ENCODE measurements at regions not wholly inside any gene's neighbourhood (a gene's known extent, or its start where the extent isn't known, plus 50 kb on each side); places are given as distances from the start of the nearest gene placed in this dataset.
"Not testable (repeated sequence)": the region's sequence is repeated elsewhere in the genome, so short reads cannot be mapped to it uniquely, and the experiment has no call there.

DNA sequence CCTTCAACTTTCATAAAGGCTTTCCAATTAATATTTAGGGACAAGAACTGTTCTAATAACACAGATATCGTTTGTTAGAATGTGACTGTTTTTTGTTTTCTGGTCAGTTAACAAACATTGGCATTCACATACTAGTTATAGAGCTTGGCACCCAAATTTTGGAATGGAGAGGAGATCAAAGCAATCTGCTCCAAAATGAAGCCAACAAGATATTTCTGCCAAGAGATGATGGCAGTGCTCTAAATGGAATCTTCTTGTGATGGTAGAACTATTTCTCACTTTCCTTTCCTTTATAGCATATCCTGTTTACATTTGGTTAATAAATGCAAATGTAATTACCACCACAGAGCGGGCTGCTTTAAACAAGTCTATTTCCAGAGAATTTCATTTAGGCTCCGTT, 208.3 kb upstream of the RIMS1 start:
- no peaks in the 10 kb centered on the region for H3K9me3 ChIP-seq
- no peaks in the 10 kb centered on the region for H3K4me1 ChIP-seq
- no peaks in the 10 kb centered on the region for H3K27me3 ChIP-seq
- no peak overlapping the region for H3K4me3 ChIP-seq
- no peak overlapping the region for H3K27ac ChIP-seq
- H3K36me3 ChIP-seq: no peaks in the 10 kb centered on the region
- DNase-seq (ENCODE audit: low spot score in 2 of 2): no peak
- intact Hi-C loops (cut with DNase I; ENCODE audit: low total_unique reads): no loop called here
- TF ChIP-seq POLR2AphosphoS5 (IDR thresholded peaks at IDR 0.05): no peak
- TF ChIP-seq POLR2A (IDR thresholded peaks at IDR 0.05): no peak
- TF ChIP-seq, protein P1, sequence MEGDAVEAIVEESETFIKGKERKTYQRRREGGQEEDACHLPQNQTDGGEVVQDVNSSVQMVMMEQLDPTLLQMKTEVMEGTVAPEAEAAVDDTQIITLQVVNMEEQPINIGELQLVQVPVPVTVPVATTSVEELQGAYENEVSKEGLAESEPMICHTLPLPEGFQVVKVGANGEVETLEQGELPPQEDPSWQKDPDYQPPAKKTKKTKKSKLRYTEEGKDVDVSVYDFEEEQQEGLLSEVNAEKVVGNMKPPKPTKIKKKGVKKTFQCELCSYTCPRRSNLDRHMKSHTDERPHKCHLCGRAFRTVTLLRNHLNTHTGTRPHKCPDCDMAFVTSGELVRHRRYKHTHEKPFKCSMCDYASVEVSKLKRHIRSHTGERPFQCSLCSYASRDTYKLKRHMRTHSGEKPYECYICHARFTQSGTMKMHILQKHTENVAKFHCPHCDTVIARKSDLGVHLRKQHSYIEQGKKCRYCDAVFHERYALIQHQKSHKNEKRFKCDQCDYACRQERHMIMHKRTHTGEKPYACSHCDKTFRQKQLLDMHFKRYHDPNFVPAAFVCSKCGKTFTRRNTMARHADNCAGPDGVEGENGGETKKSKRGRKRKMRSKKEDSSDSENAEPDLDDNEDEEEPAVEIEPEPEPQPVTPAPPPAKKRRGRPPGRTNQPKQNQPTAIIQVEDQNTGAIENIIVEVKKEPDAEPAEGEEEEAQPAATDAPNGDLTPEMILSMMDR (IDR thresholded peaks at IDR 0.05): no peak

DNA sequence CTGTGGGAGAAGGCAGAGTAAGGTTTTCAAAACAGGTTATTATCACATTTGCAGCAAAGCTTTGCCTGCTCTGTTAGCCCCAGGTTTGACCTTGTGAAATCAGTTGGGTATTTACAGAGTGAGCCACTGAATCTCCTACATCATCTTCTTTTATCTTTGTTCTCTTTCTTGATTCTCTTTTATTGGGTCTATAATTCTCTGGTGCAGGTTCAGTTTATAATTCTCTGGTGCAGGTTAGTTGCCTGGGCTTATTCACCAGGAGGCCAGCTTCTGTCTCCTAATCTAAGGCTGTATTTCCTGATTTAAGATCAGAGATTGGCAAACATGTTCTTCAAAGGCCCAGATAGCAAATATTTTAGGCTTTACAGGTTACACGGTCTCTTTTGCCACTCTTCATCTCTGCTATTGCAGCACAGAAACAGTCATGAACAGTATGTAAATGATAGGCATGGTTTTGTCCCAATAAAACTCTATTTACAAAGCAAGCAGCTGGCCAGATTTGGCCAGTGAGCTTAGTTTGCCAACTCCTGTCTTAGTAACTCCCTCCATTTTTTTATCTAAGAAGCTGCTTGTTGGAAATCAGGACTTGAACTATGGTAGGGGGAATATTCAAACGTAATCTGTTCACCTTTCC, 205.0 kb upstream of the RIMS1 start:
- TF ChIP-seq, protein P1 (IDR thresholded peaks at IDR 0.05): no peak
- TF ChIP-seq POLR2AphosphoS5 (IDR thresholded peaks at IDR 0.05): no peak
- TF ChIP-seq POLR2A (IDR thresholded peaks at IDR 0.05): no peak
- Histone ChIP-seq H3K36me3 (no peaks in the 10 kb centered on the region), H3K27ac (no peak overlapping the region), H3K9me3 (no peaks in the 10 kb centered on the region), H3K27me3 (no peaks in the 10 kb centered on the region), H3K4me3 (no peak overlapping the region), H3K4me1 (no peaks in the 10 kb centered on the region)
- intact Hi-C loops (cut with DNase I; ENCODE audit: low total_unique reads): no loop called here
- no peak for DNase-seq (ENCODE audit: low spot score in 2 of 2)

DNA sequence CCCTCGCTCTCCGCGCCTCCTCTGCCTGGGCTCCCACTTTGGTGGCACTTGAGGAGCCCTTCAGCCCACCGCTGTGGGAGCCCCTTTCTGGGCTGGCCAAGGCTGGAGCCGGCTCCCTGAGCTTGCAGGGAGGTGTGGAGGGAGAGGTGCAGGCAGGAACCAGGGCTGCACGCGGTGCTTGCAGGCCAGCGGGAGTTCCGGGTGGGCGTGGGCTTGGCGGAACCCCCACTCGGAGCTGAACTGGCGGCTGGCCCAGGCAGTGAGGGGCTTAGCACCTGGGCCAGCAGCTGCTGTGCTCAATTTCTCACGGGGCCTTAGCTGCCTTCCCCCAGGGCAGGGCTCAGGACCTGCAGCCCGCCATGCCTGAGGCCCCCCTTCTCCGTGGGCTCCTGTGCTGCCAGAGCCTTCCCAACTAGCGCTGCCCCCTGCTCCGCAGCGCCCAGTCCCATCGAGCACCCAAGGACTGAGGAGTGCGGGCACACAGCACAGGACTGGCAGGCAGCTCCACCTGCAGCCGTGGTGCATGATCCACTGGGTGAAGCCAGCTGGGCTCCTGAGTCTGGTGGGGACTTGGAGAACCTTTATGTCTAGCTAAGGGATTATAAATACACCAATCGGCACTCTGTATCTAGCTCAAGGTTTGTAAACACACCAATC, 200.2 kb upstream of the RIMS1 start:
- H3K27me3 ChIP-seq; H3K9me3 ChIP-seq; intact Hi-C loops (cut with DNase I; ENCODE audit: low total_unique reads); H3K27ac ChIP-seq; DNase-seq (ENCODE audit: low spot score in 2 of 2); H3K4me3 ChIP-seq; H3K36me3 ChIP-seq; H3K4me1 ChIP-seq: not testable (repeated sequence)

DNA sequence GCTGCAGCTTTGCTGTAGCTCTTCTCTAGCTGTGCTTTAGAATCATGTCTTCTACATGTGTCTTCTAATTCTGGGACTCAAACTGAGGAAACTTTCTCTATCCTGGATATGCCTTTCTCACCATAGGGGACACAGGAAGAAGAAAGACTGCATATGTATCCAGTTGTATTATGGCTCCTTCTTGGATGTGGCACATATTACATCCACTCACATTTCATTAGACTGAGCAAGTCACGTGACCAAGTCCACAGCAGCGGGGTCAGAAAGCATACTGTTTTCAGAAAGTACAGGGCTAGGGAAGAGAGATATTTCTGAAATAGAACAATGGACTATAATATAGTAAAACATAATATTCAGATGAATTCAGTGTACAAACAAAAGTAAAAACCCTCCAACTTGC, 187.6 kb upstream of the RIMS1 start:
- peaks cover 0 to 13% of the 10 kb centered on the region in 2 donors for H3K9me3 ChIP-seq
- H3K36me3 ChIP-seq: no peaks in the 10 kb centered on the region
- no peak overlapping the region for H3K4me3 ChIP-seq
- H3K27me3 ChIP-seq: no peaks in the 10 kb centered on the region
- TF ChIP-seq POLR2A (IDR thresholded peaks at IDR 0.05) (no peak), POLR2AphosphoS5 (IDR thresholded peaks at IDR 0.05) (no peak)
- TF ChIP-seq, protein P1 (IDR thresholded peaks at IDR 0.05): no peak
- H3K4me1 ChIP-seq: no peaks in the 10 kb centered on the region
- intact Hi-C loops (cut with DNase I; ENCODE audit: low total_unique reads): loop anchor here (5.0 kb wide), 1 partner anchor 64 kb away; no protein-coding TSS in a partner anchor
- DNase-seq (ENCODE audit: low spot score in 2 of 2): no peak
- no peak overlapping the region for H3K27ac ChIP-seq

DNA sequence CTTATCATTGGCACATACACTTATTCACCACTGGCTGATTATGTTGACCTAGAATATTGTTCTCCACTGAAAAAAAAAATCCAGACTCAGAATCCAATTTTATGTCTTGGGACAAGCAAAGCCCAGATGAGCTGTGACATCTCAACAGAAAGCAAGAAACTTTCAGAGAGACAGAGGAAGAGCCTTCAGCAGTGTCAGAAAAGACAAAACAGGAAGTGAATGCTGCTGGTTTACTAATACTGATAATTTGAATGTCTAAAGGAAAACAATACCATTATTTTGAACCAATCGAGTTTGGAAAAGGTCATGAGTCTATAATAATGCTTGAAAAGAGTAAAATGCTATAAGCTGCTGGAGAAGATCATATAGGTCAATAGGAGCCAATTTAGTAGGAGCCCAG, 179.8 kb upstream of the RIMS1 start:
- Histone ChIP-seq H3K36me3 (no peaks in the 10 kb centered on the region), H3K4me1 (no peaks in the 10 kb centered on the region), H3K27me3 (no peaks in the 10 kb centered on the region), H3K9me3 (no peaks in the 10 kb centered on the region), H3K27ac (no peak overlapping the region), H3K4me3 (no peak overlapping the region)
- TF ChIP-seq, protein P1 (IDR thresholded peaks at IDR 0.05): no peak
- no peak for TF ChIP-seq POLR2AphosphoS5 (IDR thresholded peaks at IDR 0.05)
- TF ChIP-seq POLR2A (IDR thresholded peaks at IDR 0.05): no peak
- intact Hi-C loops (cut with DNase I; ENCODE audit: low total_unique reads): no loop called here
- DNase-seq (ENCODE audit: low spot score in 2 of 2): no peak

Data from breast epithelium (tissue), 4 donors.